GM12878 (cell line): ENCODE measurements at regions not wholly inside any gene's neighbourhood (a gene's known extent, or its start where the extent isn't known, plus 50 kb on each side); places are given as distances from the start of the nearest gene placed in this dataset.

Experiments
- EP300 ChIP-seq, 2 experiments: fragments of 150-350 bp in 1 of 2; IDR thresholded peaks; 2 replicates each; pipeline ENCODE4 v1.6.1; 2011 to 2012; ENCODE audit warnings: low read depth in 2 of 2, low read length in 2 of 2, borderline replicate concordance in 1 of 2, improper control_type of control experiment in 1 of 2, inconsistent platforms in 1 of 2; ENCODE audit not compliant: control insufficient read depth in 1 of 2
- ESRRA ChIP-seq: IDR thresholded peaks from 2 replicates; pipeline ENCODE4 v1.6.1; 2012; ENCODE audit warnings: mild to moderate bottlenecking, low read length, improper control_type of control experiment
- RAD21 ChIP-seq: IDR thresholded peaks from 2 replicates; pipeline ENCODE4 v1.6.1; 2011; ENCODE audit warnings: mild to moderate bottlenecking, low read depth, low read length, moderate library complexity; ENCODE audit not compliant: insufficient read depth

DNA sequence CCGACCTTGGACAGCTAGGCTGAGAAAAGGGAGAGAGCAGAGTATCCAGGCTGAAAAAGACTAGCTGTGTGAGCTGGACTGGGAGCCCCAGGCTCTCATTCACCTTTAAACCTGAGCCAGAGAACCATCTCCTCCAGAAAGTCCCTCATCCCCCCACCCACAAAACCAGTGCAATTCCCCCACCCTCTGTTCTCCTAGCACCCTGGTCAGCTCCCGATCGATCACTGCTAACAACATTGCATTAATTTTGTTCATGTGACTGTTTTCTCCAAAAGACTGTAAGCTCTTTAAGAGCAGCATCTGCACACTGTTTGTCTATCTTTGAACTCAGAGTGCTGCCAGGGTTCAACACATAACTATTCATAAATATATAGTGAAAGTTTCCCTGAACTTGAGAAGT, 67.1 kb upstream of the NFASC start:
- no peak for TF ChIP-seq RAD21
- TF ChIP-seq ESRRA: no peak
- no peak for TF ChIP-seq EP300 (IDR thresholded peaks at IDR 0.05; ENCODE audit: borderline replicate concordance in 1 of 2, control insufficient read depth in 1 of 2, low read depth in 2 of 2, low read length in 2 of 2)
